Stimulated activated CD8-positive, alpha-beta memory T cell treated with anti-CD3 and anti-CD28 coated beads, Interleukin-7, amount 100 ng/mL, for 4 hours (primary cell): ENCODE measurements at regions not wholly inside any gene's neighbourhood (a gene's known extent, or its start where the extent isn't known, plus 50 kb on each side); places are given as distances from the start of the nearest gene placed in this dataset.

Experiments
- DNase-seq, 2 donors: peaks; one replicate each; pipeline ENCODE4 v3.0.0-alpha.2; 2020; ENCODE audit warnings: low read depth in 2 of 2

GRCh38 chr17:74082886-74083285 is 120.6 kb upstream of the RPL38 start:
- no peak for DNase-seq

GRCh38 chr17:74083321-74083720 is 120.2 kb upstream of the RPL38 start:
- no peak for DNase-seq

- DNase-seq = no peak
These were observed 118.0 kb upstream of the RPL38 start for GRCh38 chr17:74085434-74085833.

GRCh38 chr17:74087002-74087585 is 116.4 kb upstream of the RPL38 start:
- DNase-seq = no peak

GRCh38 chr17:74088285-74088933 is 115.1 kb upstream of the RPL38 start:
- DNase-seq = no peak

GRCh38 chr17:74088934-74089329 is 114.5 kb upstream of the RPL38 start:
- no peak for DNase-seq

GRCh38 chr17:74089380-74089779 is 114.1 kb upstream of the RPL38 start:
- no peak for DNase-seq

- DNase-seq = no peak
These were observed 113.5 kb upstream of the RPL38 start for GRCh38 chr17:74089869-74090464.

- no peak for DNase-seq
These were observed 108.8 kb upstream of the RPL38 start for GRCh38 chr17:74094651-74095050.

- DNase-seq = no peak
These were observed 107.0 kb upstream of the RPL38 start for GRCh38 chr17:74096456-74096855.

- DNase-seq = no peak
These were observed 105.9 kb upstream of the RPL38 start for GRCh38 chr17:74097450-74098135.

- DNase-seq = no peak
These were observed 105.1 kb upstream of the RPL38 start for GRCh38 chr17:74098136-74099024.

GRCh38 chr17:74099442-74100340 is 103.8 kb upstream of the RPL38 start:
- DNase-seq = no peak

GRCh38 chr17:74104921-74105320 is 98.6 kb upstream of the RPL38 start:
- DNase-seq = no peak

- no peak for DNase-seq
These were observed 96.4 kb upstream of the RPL38 start for GRCh38 chr17:74107107-74107506.

GRCh38 chr17:74108126-74108705 is 95.3 kb upstream of the RPL38 start:
- no peak for DNase-seq

- no peak for DNase-seq
These were observed 93.0 kb upstream of the RPL38 start for GRCh38 chr17:74110467-74110866.

GRCh38 chr17:74113326-74113725 is 90.2 kb upstream of the RPL38 start:
- DNase-seq = no peak

- DNase-seq = no peak
These were observed 89.5 kb upstream of the RPL38 start for GRCh38 chr17:74113952-74114351.

GRCh38 chr17:74114881-74115470 is 88.5 kb upstream of the RPL38 start:
- DNase-seq = no peak
